Smooth muscle cell (in vitro differentiated cells): ENCODE measurements at regions not wholly inside any gene's neighbourhood (a gene's known extent, or its start where the extent isn't known, plus 50 kb on each side); places are given as distances from the start of the nearest gene placed in this dataset.
"Not testable (repeated sequence)": the region's sequence is repeated elsewhere in the genome, so short reads cannot be mapped to it uniquely, and the experiment has no call there.

Source experiments
- DNase-seq: peaks from one replicate; lab custom pipeline; 2025; ENCODE audit not compliant: unreplicated experiment; lab: John Stamatoyannopoulos, UW
- H2AFZ ChIP-seq: fragments of 200-600 bp; sonication (generic); 2 replicates; pipeline ENCODE4 v1.6.0; 2016; ENCODE audit warnings: antibody characterized with exemption, low read depth, mild to moderate bottlenecking
- H3F3A ChIP-seq: fragments of 200-600 bp; sonication (generic); 2 replicates; pipeline ENCODE4 v1.6.0; 2017; ENCODE audit warnings: antibody characterized with exemption, low read depth
- H3K27ac ChIP-seq: fragments of 200-600 bp; sonication (generic); 2 replicates; pipeline ENCODE4 v1.5.1; 2016; ENCODE audit warnings: low read depth, mild to moderate bottlenecking
- H3K27me3 ChIP-seq: fragments of 200-600 bp; sonication (generic); 2 replicates; pipeline ENCODE4 v1.6.1; 2016; ENCODE audit warnings: low read depth, mild to moderate bottlenecking
- H3K36me3 ChIP-seq: fragments of 200-600 bp; sonication (generic); 2 replicates; pipeline ENCODE4 v1.5.1; 2016; ENCODE audit warnings: low read depth
- H3K4me1 ChIP-seq: fragments of 200-600 bp; sonication (generic); 2 replicates; pipeline ENCODE4 v1.5.1; 2016; ENCODE audit warnings: low read depth
- H3K4me2 ChIP-seq: fragments of 200-600 bp; sonication (generic); 2 replicates; pipeline ENCODE4 v1.6.0; 2016; ENCODE audit warnings: mild to moderate bottlenecking
- H3K4me3 ChIP-seq: fragments of 200-600 bp; sonication (generic); 2 replicates; pipeline ENCODE4 v1.5.1; 2016; ENCODE audit warnings: mild to moderate bottlenecking
- H3K79me2 ChIP-seq: fragments of 200-600 bp; sonication (generic); 2 replicates; pipeline ENCODE4 v1.6.0; 2016; ENCODE audit warnings: low read depth, mild to moderate bottlenecking
- H3K9ac ChIP-seq: fragments of 200-600 bp; sonication (generic); 2 replicates; pipeline ENCODE4 v1.6.0; 2016; ENCODE audit warnings: low read depth
- H3K9me3 ChIP-seq: fragments of 200-600 bp; sonication (generic); replicated peaks from 2 replicates; pipeline ENCODE4 v1.5.1; 2016; ENCODE audit warnings: low read depth
- H4K20me1 ChIP-seq: fragments of 200-600 bp; sonication (generic); 2 replicates; pipeline ENCODE4 v1.6.0; 2016; ENCODE audit warnings: low read depth
- WGBS: methylation state at CpG from one replicate; pipeline ENCODE4 v1.1.7; 2016; ENCODE audit warnings: low lambda C conversion rate; 5-methylcytosine and 5-hydroxymethylcytosine counted together
- TF ChIP-seq, protein P1 (sequence below): fragments of 200-600 bp; sonication (generic); IDR thresholded peaks from 2 replicates; pipeline ENCODE4 v1.5.1; 2017; ENCODE audit warnings: borderline replicate concordance, mild to moderate bottlenecking, antibody characterized with exemption; ENCODE audit not compliant: insufficient read depth, poor library complexity, severe bottlenecking

GRCh38 chr16:29234536-29235275 is 171.8 kb downstream of the NPIPB11 start:
- not testable (repeated sequence) for H4K20me1 ChIP-seq, H3K9me3 ChIP-seq, DNase-seq, H3K9ac ChIP-seq, H3K4me3 ChIP-seq, H3K4me2 ChIP-seq, H3K79me2 ChIP-seq, H3K4me1 ChIP-seq, H3K36me3 ChIP-seq, H3F3A ChIP-seq, H3K27me3 ChIP-seq
- WGBS, result 72% methylated on average over 21 of the region's 21 CpGs
- peak overlapping the region; percentile 24 for H3K27ac ChIP-seq
- H2AFZ ChIP-seq, result peak overlapping the region; percentile 75

- not testable (repeated sequence) for H3F3A ChIP-seq, H4K20me1 ChIP-seq, H3K36me3 ChIP-seq, H3K9ac ChIP-seq, H3K27ac ChIP-seq, H3K79me2 ChIP-seq, DNase-seq, H3K9me3 ChIP-seq, H2AFZ ChIP-seq, H3K4me1 ChIP-seq, H3K4me2 ChIP-seq, H3K4me3 ChIP-seq, H3K27me3 ChIP-seq
- 95% methylated on average over 21 of the region's 23 CpGs for WGBS
These were observed 172.7 kb downstream of the NPIPB11 start for GRCh38 chr16:29233705-29234404.

GRCh38 chr16:29232811-29233704 is 173.5 kb downstream of the NPIPB11 start:
- Histone ChIP-seq H3K27ac (no peak overlapping the region), H2AFZ (no peak overlapping the region), H3K27me3 (no peaks in the 10 kb centered on the region), H3F3A (no peaks in the 10 kb centered on the region), H3K79me2 (no peaks in the 10 kb centered on the region), H4K20me1 (no peaks in the 10 kb centered on the region), H3K9me3 (no peaks in the 10 kb centered on the region), H3K4me2 (no peak overlapping the region), H3K36me3 (no peaks in the 10 kb centered on the region), H3K9ac (no peak overlapping the region), H3K4me1 (peaks cover 3% of the 10 kb centered on the region), H3K4me3 (no peak overlapping the region)
- DNase-seq, result no peak
- TF ChIP-seq, protein P1, sequence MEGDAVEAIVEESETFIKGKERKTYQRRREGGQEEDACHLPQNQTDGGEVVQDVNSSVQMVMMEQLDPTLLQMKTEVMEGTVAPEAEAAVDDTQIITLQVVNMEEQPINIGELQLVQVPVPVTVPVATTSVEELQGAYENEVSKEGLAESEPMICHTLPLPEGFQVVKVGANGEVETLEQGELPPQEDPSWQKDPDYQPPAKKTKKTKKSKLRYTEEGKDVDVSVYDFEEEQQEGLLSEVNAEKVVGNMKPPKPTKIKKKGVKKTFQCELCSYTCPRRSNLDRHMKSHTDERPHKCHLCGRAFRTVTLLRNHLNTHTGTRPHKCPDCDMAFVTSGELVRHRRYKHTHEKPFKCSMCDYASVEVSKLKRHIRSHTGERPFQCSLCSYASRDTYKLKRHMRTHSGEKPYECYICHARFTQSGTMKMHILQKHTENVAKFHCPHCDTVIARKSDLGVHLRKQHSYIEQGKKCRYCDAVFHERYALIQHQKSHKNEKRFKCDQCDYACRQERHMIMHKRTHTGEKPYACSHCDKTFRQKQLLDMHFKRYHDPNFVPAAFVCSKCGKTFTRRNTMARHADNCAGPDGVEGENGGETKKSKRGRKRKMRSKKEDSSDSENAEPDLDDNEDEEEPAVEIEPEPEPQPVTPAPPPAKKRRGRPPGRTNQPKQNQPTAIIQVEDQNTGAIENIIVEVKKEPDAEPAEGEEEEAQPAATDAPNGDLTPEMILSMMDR, result no peak
- WGBS, result 92% methylated on average over 30 of the region's 30 CpGs

DNA sequence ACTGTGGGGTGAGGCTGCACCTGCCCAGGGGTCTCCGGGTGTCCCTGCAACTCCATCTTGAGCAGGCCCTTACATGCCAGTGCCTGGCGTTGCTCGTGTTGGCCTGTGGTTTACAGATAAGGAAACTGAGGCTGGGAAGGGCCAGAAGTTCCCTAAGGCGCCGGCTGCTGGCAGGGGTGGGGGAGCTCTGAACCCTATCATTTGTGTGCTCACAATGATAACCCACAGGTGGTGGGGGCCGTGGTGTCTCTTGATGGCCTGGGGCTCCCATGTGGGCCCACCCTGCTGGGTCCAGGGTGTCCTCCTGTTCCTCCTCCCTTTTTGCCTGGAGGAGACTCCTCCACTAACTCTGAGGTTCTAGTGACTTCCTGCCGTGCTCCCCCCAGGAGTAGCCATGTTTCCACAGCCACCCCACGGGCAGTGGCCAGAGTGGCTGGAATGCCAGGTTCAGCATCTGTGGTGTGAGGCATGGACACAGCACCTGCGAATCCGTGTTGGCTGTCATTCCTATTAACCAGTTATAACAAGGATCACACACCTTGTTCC is 174.3 kb downstream of the NPIPB11 start:
- WGBS, result 91% methylated on average over 10 of the region's 10 CpGs
- H3K27ac ChIP-seq, H4K20me1 ChIP-seq, H3K36me3 ChIP-seq, H3K79me2 ChIP-seq, H3K4me3 ChIP-seq, H3F3A ChIP-seq, H3K9ac ChIP-seq, H2AFZ ChIP-seq, H3K4me1 ChIP-seq, DNase-seq, H3K4me2 ChIP-seq, H3K27me3 ChIP-seq, H3K9me3 ChIP-seq: not testable (repeated sequence)
